ENCODE measurements at regions not wholly inside any gene's neighbourhood (a gene's known extent, or its start where the extent isn't known, plus 50 kb on each side); places are given as distances from the start of the nearest gene placed in this dataset.

- H3K36me3 ChIP-seq (ENCODE audit: control insufficient read depth in 2 of 2, extremely low read depth in 1 of 2, insufficient read depth in 2 of 2, low read length in 2 of 2) = no peaks in the 10 kb centered on the region
- no peak overlapping the region for H3K27ac ChIP-seq (ENCODE audit: insufficient read depth, low read depth, low read length)
- ChIA-PET POLR2A (no interaction called here), CTCF (no interaction called here)
- no peak overlapping the region for H3K9ac ChIP-seq (replicated peaks; ENCODE audit: extremely low read depth, insufficient read depth, low read length)
- H3K79me2 ChIP-seq (ENCODE audit: control insufficient read depth, insufficient read depth, low read length) = no peaks in the 10 kb centered on the region
- H3K9me3 ChIP-seq (replicated peaks; ENCODE audit: control insufficient read depth, insufficient read depth, low read length) = peaks cover 8% of the 10 kb centered on the region
- H2AFZ ChIP-seq (ENCODE audit: low read depth, low read length) = no peak overlapping the region
- H3K27me3 ChIP-seq (ENCODE audit: control insufficient read depth in 2 of 2, insufficient read depth in 2 of 2, low read length in 2 of 2) = no peaks in the 10 kb centered on the region
- H4K20me1 ChIP-seq (replicated peaks; ENCODE audit: control insufficient read depth, extremely low read depth, insufficient read depth, low read length) = no peaks in the 10 kb centered on the region
- TF ChIP-seq GATA2 (IDR thresholded peaks at IDR 0.05; ENCODE audit: insufficient read depth, insufficient read length, low read depth, low read length) (no peak), FOS (IDR thresholded peaks at IDR 0.05; ENCODE audit: borderline replicate concordance, insufficient read depth, low read length) (no peak), MYC (IDR thresholded peaks at IDR 0.05; ENCODE audit: low read depth, low read length) (no peak), POLR2AphosphoS5 (IDR thresholded peaks at IDR 0.05; ENCODE audit: insufficient read depth, low read depth, low read length) (no peak), POLR2A (IDR thresholded peaks at IDR 0.05; ENCODE audit: low read depth, low read length) (no peak), EZH2 (IDR thresholded peaks at IDR 0.05; ENCODE audit: borderline replicate concordance, low read depth, low read length, severe bottlenecking) (no peak), MAX (IDR thresholded peaks at IDR 0.05; ENCODE audit: insufficient read depth, insufficient read length) (no peak), JUN (IDR thresholded peaks at IDR 0.05; ENCODE audit: borderline replicate concordance, insufficient read depth, insufficient read length, low read depth) (no peak)
- TF ChIP-seq, protein P1, sequence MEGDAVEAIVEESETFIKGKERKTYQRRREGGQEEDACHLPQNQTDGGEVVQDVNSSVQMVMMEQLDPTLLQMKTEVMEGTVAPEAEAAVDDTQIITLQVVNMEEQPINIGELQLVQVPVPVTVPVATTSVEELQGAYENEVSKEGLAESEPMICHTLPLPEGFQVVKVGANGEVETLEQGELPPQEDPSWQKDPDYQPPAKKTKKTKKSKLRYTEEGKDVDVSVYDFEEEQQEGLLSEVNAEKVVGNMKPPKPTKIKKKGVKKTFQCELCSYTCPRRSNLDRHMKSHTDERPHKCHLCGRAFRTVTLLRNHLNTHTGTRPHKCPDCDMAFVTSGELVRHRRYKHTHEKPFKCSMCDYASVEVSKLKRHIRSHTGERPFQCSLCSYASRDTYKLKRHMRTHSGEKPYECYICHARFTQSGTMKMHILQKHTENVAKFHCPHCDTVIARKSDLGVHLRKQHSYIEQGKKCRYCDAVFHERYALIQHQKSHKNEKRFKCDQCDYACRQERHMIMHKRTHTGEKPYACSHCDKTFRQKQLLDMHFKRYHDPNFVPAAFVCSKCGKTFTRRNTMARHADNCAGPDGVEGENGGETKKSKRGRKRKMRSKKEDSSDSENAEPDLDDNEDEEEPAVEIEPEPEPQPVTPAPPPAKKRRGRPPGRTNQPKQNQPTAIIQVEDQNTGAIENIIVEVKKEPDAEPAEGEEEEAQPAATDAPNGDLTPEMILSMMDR (IDR thresholded peaks at IDR 0.05; ENCODE audit: extremely low read depth in 1 of 2, insufficient read depth in 1 of 2, low read depth in 1 of 2, low read length in 2 of 2) = no peak
- FAIRE-seq = no peak
- intact Hi-C loops (cut with micrococcal nuclease) (no loop called here), dilution Hi-C loops (cut with MboI; ENCODE audit: extremely low pct_ligation_motif_present, low sequenced_read_pairs) (no loop called here)
- H3K4me3 ChIP-seq (replicated peaks in 1 of 3; ENCODE audit: insufficient read depth in 1 of 3, low read depth in 1 of 3, low read length in 3 of 3) = no peak overlapping the region
- H3K4me1 ChIP-seq (ENCODE audit: control insufficient read depth, extremely low read depth, insufficient read depth, low read length) = no peaks in the 10 kb centered on the region
- BruUV-seq (replicated peaks) = no TSS peak
- no peaks in the 10 kb centered on the region for H3K9me1 ChIP-seq (replicated peaks; ENCODE audit: control insufficient read depth, extremely low read depth, insufficient read depth, low read length)
- DNase-seq (ENCODE audit: low read depth, low spot score) = no peak
- H3K4me2 ChIP-seq (ENCODE audit: insufficient read depth, low read length) = no peak overlapping the region
These were observed 1323.9 kb upstream of the DDX18 start for GRCh38 chr2:116490511-116491145.
